Choroid plexus epithelial cell (primary cell): ENCODE measurements at regions not wholly inside any gene's neighbourhood (a gene's known extent, or its start where the extent isn't known, plus 50 kb on each side); places are given as distances from the start of the nearest gene placed in this dataset.

Source experiments
- DNase-seq: peaks from one replicate; pipeline ENCODE4 v3.0.0-alpha.2; 2010; ENCODE audit warnings: low read depth
- H3K4me3 ChIP-seq: 2 replicates; pipeline ENCODE4 v1.5.1; 2011; ENCODE audit warnings: low read depth, mild to moderate bottlenecking, control low read depth, low read length, moderate library complexity
- CTCF ChIP-seq: conservative IDR thresholded peaks from 2 replicates; pipeline ENCODE4 v1.5.1; 2011; ENCODE audit warnings: low read depth, mild to moderate bottlenecking, control low read depth, inconsistent platforms, low read length, moderate library complexity

GRCh38 chr4:136526517-136526916 is 1005.8 kb downstream of the PCDH18 start:
- TF ChIP-seq CTCF: no peak
- H3K4me3 ChIP-seq: no peak overlapping the region
- peak; percentile 7 for DNase-seq

- TF ChIP-seq CTCF: no peak
- no peak overlapping the region for H3K4me3 ChIP-seq
- DNase-seq: no peak
Observed at GRCh38 chr4:136524039-136524438, 1008.3 kb downstream of the PCDH18 start.

GRCh38 chr4:136516371-136516770 is 1015.9 kb downstream of the PCDH18 start:
- TF ChIP-seq CTCF: no peak

GRCh38 chr4:136505020-136505419 is 1027.3 kb downstream of the PCDH18 start:
- TF ChIP-seq CTCF: no peak
- DNase-seq: peak; percentile 53
- H3K4me3 ChIP-seq: no peak overlapping the region

More at GRCh38 chr4:136516371-136516770, 1015.9 kb downstream of the PCDH18 start:
- DNase-seq: no peak
- no peak overlapping the region for H3K4me3 ChIP-seq

GRCh38 chr4:136495851-136496250 is 1036.4 kb downstream of the PCDH18 start:
- H3K4me3 ChIP-seq: no peak overlapping the region
- no peak for DNase-seq
- no peak for TF ChIP-seq CTCF

- DNase-seq: no peak
- no peak overlapping the region for H3K4me3 ChIP-seq
- no peak for TF ChIP-seq CTCF
Observed at GRCh38 chr4:136495076-136495475, 1037.2 kb downstream of the PCDH18 start.

- no peak for DNase-seq
- H3K4me3 ChIP-seq: no peak overlapping the region
- TF ChIP-seq CTCF: no peak
Observed at GRCh38 chr4:136489101-136489500, 1043.2 kb downstream of the PCDH18 start.
